ENCODE measurements at regions not wholly inside any gene's neighbourhood (a gene's known extent, or its start where the extent isn't known, plus 50 kb on each side); places are given as distances from the start of the nearest gene placed in this dataset.

GRCh38 chr2:30034052-30034775, 112.6 kb upstream of the YPEL5 start:
- TF ChIP-seq CTCF (conservative IDR thresholded peaks at IDR 0.05): no peak
- TF ChIP-seq ZFX (IDR thresholded peaks at IDR 0.05): no peak
